Thymus (tissue), 11 donors: ENCODE measurements at regions not wholly inside any gene's neighbourhood (a gene's known extent, or its start where the extent isn't known, plus 50 kb on each side); places are given as distances from the start of the nearest gene placed in this dataset.

ENCODE experiments used
- DNase-seq, 9 donors: peaks; one replicate each; pipeline ENCODE4 v3.0.0-alpha.2; 2013; ENCODE audit warnings: low spot score in 9 of 9, low read depth in 6 of 9, missing footprints in 1 of 9
- H3K27ac ChIP-seq, 2 donors: one replicate each; pipeline ENCODE4 v1.5.1; 2013; ENCODE audit warnings: control low read depth in 1 of 2, low read depth in 1 of 2, low read length in 1 of 2, mild to moderate bottlenecking in 1 of 2, moderate library complexity in 1 of 2
- H3K27me3 ChIP-seq, 2 donors: one replicate each; pipeline ENCODE4 v1.5.1; 2013; ENCODE audit warnings: low read length in 1 of 2; ENCODE audit not compliant: control insufficient read depth in 2 of 2, insufficient read depth in 1 of 2
- H3K36me3 ChIP-seq, 2 donors: one replicate each; pipeline ENCODE4 v1.5.1; 2013; ENCODE audit warnings: low read length in 1 of 2, mild to moderate bottlenecking in 1 of 2, moderate library complexity in 1 of 2; ENCODE audit not compliant: control insufficient read depth in 2 of 2, insufficient read depth in 2 of 2
- H3K4me1 ChIP-seq, 2 donors: one replicate each; pipeline ENCODE4 v1.5.1; 2013; ENCODE audit warnings: low read length in 2 of 2; ENCODE audit not compliant: control insufficient read depth in 2 of 2, insufficient read depth in 2 of 2
- H3K4me3 ChIP-seq, 2 donors: one replicate each; pipeline ENCODE4 v1.5.1; 2013; ENCODE audit warnings: low read length in 2 of 2, control low read depth in 1 of 2, mild to moderate bottlenecking in 1 of 2
- H3K9me3 ChIP-seq, 2 donors: one replicate each; pipeline ENCODE4 v1.5.1; 2013; ENCODE audit warnings: low read length in 1 of 2, mild to moderate bottlenecking in 1 of 2; ENCODE audit not compliant: control insufficient read depth in 2 of 2, insufficient read depth in 1 of 2
- WGBS: extraction: QIAGEN DNeasy Blood & Tissue Kit; methylation state at CpG from one replicate; pipeline ENCODE4 v1.1.7; 2013; 5-methylcytosine and 5-hydroxymethylcytosine counted together
- donor health status: healthy.

DNA sequence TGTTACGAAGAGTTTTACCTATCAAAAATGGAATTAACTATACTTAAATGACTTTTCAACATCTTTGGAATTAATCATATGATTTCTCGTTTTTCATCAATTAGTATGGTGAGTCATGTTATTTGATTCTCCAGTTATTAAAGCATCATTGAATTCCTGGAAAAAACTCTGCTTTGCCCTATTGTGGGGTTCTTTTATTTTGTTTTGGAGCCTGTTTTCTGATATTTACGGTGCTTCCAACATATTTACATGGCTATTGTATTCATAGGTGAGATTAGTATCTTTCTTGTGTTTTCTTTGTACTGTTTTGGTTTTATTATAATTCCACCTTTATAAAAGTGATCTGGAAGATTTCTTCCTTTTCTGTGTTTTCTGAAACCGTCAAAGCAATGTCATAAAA, 902.7 kb downstream of the TBC1D22A start:
- Histone ChIP-seq H3K4me1 (no peaks in the 10 kb centered on the region), H3K9me3 (peaks cover 1 to 10% of the 10 kb centered on the region in 2 donors), H3K27ac (no peak overlapping the region), H3K36me3 (no peaks in the 10 kb centered on the region), H3K27me3 (no peaks in the 10 kb centered on the region), H3K4me3 (no peak overlapping the region)
- 82% methylated on average over 4 of the region's 4 CpGs for WGBS
- DNase-seq = no peak

DNA sequence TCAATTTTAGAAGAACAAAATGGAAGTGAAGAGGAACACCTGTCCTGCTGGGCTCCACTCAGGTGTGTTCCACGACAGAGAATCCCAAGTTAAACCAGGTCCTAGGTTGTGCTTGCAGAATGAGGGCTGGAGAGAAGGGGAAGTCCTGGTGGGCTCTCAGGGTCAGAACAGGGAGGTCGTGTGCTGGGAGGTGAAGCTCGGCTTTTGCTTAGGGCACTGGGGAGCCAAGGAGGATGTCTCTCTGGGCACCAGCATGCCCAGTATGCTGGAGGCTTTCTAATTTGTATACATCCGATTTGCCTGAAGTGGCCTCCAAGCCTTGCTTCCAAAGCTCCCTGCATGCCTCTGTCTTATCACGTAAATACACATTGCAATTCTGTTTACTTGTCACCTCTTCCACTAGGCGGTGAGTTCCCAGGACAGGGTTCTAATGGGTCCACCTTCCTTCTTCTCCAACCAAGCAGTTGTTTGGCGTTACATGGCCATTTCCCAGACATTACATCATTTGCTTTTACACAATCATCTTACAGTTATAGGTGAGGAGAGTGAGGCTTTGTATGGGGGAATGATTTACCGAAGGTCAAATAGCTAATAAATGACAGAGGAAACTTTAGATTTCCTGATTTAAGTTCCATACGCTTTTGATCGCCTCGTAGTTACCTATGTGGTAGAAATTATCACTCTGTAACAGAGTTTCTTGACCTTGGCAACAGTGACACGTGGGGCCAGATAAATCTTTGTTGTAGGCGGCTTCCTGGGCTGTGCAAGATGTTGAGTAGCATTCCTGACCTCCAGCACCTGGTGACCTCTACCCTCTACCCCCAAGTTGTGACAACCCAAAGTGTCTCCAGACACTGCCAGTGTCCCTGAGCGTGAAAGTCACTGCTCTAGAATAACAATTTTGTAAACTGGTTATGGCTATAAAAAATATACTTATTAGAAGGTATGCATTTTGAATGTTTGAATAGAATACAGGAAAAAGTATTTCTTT, 901.5 kb downstream of the TBC1D22A start:
- no peak overlapping the region for H3K27ac ChIP-seq
- 93% methylated on average over 14 of the region's 14 CpGs for WGBS
- DNase-seq = no peak

DNA sequence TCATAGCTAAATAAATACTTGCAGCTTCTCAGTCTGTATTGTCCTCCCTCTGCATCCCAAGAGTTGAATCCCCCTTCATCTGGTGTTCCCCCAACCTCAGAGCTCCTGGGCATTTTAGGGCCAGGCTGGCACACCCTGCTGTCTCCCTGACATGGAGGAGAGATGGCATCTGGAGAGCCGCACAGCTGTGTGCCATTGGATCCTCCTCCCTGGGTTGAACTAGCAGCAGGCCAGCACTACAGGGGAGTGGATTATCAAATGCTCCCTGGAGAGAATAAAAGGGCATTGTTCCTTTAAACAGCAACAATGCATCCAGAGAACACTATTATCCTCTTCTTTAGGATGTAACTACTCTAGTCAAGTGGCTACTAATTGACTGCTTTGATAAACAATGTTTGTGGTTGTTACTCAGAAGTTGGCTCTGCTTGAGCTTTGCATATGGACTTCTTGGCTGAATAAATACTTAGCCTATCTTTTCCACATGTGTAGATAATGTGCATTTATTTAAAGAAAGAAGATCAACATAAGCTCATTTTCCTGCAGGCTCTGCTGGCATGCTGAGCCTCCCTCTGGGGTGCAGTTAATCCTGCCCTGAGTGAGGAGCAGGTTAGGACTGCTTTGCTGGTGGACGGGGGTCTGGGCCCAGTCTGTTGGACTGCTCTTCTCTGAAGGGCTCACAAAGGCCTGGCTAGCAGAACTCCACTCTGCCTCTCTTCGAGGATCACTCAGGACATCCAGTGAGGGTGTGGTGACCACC, 897.2 kb downstream of the TBC1D22A start:
- no peak overlapping the region for H3K4me3 ChIP-seq
- no peak overlapping the region for H3K27ac ChIP-seq
- H3K36me3 ChIP-seq = no peaks in the 10 kb centered on the region
- 61% methylated on average over 3 of the region's 3 CpGs for WGBS
- no peaks in the 10 kb centered on the region for H3K4me1 ChIP-seq
- H3K9me3 ChIP-seq = peaks cover 1 to 10% of the 10 kb centered on the region in 2 donors
- H3K27me3 ChIP-seq = no peaks in the 10 kb centered on the region
- DNase-seq = no peak

More for the DNA sequence above, 901.5 kb downstream of the TBC1D22A start:
- Histone ChIP-seq H3K36me3 (no peaks in the 10 kb centered on the region), H3K27me3 (no peaks in the 10 kb centered on the region), H3K4me1 (no peaks in the 10 kb centered on the region), H3K4me3 (no peak overlapping the region), H3K9me3 (peaks cover 1 to 10% of the 10 kb centered on the region in 2 donors)

DNA sequence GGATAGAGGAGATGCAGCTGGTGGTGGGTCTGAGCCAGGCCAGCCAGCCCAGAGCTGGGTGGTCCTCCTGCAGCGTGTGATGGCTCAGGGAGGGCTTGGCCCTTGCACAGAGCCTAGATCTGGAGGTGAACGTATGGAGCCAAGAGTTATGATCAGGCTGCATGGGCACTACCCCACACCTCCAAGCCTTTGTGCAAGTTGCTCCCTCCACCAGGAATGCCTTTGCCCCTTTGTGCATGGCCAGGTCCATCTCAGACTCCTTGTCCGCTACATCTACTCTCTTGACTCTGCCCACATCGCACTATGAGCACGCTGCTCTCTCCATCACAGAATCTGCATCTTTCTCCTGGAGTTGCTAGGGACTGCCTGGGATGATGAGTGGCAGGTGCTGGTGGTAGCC, 895.7 kb downstream of the TBC1D22A start:
- H3K9me3 ChIP-seq = peaks cover 0 to 5% of the 10 kb centered on the region in 2 donors
- no peaks in the 10 kb centered on the region for H3K36me3 ChIP-seq
- no peak for DNase-seq
- WGBS = 94% methylated on average over 5 of the region's 5 CpGs
- no peaks in the 10 kb centered on the region for H3K4me1 ChIP-seq
- H3K4me3 ChIP-seq = no peak overlapping the region
- H3K27me3 ChIP-seq = no peaks in the 10 kb centered on the region
- no peak overlapping the region for H3K27ac ChIP-seq

DNA sequence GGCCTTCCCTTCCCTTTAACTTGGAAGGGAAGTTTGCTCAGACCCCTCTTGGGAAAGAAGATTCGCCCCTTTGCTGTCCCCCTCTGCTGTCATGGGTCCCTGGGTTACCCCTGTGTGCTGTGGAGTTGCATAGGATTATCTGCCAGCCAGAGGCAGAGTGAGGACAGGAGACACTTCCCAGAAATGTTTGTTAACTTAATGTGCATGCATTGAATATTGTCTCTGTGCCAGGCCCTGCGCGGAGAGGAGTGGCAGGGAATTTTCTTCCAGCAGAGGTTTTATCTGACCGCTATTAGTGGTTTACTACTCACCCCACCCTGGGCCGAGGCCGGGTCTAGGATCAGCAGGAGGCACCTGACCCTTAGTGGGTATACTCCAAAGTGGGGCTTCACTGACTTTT, 894.8 kb downstream of the TBC1D22A start:
- 77% methylated on average over 6 of the region's 6 CpGs for WGBS
- no peak overlapping the region for H3K4me3 ChIP-seq
- H3K9me3 ChIP-seq = no peaks in the 10 kb centered on the region
- no peak overlapping the region for H3K27ac ChIP-seq
- no peaks in the 10 kb centered on the region for H3K36me3 ChIP-seq
- no peaks in the 10 kb centered on the region for H3K27me3 ChIP-seq
- no peak for DNase-seq
- no peaks in the 10 kb centered on the region for H3K4me1 ChIP-seq

DNA sequence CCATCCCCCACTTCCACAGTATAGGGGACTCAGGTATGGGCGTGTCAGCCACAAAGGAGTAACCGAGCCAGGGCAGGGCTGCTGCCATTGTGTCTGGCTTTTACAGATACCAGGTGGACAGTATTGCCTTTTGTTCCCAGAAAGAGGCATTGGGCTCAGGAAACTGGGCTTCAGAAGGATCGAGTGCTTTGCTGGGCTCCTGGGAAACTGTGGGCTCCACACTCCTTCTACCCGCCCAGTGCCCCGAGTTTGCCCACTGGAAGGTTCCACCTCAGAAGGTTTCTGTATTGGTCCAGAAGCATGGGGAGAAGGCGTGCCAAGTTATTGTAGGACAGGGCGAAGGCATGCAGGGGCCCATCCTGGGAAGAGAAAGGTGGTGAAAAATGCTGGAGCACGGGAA, 894.4 kb downstream of the TBC1D22A start:
- Histone ChIP-seq H3K36me3 (no peaks in the 10 kb centered on the region), H3K27ac (no peak overlapping the region), H3K4me1 (no peaks in the 10 kb centered on the region), H3K9me3 (no peaks in the 10 kb centered on the region), H3K4me3 (no peak overlapping the region), H3K27me3 (no peaks in the 10 kb centered on the region)
- no peak for DNase-seq
- WGBS = 91% methylated on average over 8 of the region's 8 CpGs

DNA sequence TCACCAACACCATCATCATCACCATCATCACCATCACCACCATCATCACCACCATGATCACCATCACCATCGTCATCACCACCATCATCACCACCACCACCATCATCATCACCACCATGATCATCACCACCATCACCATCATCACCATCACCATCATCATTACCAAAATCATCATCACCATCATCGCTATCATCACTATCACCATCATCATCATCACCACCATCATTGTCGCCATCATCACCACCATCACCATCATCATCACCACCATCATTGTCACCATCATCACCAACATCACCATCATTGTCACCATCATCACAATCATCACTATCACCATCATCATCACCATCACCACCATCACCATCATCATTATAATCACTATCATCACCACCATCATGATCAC, 893.5 kb downstream of the TBC1D22A start:
- Histone ChIP-seq H3K27ac (no peak overlapping the region), H3K4me3 (no peak overlapping the region), H3K4me1 (no peaks in the 10 kb centered on the region), H3K27me3 (no peaks in the 10 kb centered on the region), H3K36me3 (no peaks in the 10 kb centered on the region), H3K9me3 (no peaks in the 10 kb centered on the region)
- 65% methylated on average over 3 of the region's 3 CpGs for WGBS
- DNase-seq = no peak

DNA sequence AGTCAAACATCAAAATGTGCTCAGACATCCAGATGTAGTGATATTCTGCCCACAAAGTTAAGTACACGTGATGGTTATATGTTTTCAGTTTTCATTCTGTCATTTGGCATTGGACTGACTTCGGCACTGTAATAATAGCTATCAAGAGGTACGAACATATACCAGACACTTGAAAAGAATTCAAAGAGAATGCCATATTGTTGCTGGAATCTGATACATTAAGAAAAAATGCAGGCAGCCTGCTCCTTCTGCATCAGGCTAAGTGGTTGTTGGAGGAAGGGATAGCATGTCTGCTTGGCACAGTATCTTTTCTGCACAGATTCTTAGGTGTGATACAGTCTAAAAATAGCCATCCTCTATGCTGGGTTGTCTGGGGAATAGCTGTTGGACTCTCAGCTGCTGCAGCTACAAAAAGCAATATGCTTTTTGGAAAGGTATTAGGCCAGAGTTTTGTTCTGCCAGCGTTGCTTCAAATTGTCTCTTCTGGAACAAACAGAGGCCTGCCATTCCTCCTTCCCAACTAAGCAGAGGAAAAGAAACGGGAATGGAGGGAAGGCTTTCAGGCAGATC, 892.6 kb downstream of the TBC1D22A start:
- Histone ChIP-seq H3K9me3 (no peaks in the 10 kb centered on the region), H3K36me3 (no peaks in the 10 kb centered on the region), H3K27me3 (no peaks in the 10 kb centered on the region), H3K27ac (no peak overlapping the region), H3K4me3 (no peak overlapping the region), H3K4me1 (no peaks in the 10 kb centered on the region)
- 91% methylated on average over 5 of the region's 5 CpGs for WGBS
- DNase-seq = no peak

DNA sequence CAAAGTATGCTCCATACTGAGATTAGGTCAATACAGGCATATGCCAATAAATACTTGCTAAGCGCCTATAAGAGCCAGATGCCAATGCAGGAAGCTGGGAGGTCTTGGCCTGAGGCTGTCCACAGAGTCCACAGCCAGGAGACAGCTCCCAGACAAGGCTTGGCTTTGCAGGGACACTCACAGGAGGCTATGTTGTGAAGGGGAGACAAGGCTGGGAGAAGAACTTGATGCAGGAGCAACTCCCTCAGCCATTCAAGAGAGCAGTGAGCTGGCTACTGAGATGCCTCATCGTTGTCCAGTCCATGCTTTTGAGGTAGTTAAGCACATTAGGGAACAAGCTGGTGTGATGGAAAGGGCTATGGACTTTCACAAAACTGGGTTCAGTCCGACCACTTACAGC, 891.5 kb downstream of the TBC1D22A start:
- no peak for DNase-seq
- WGBS = 86% methylated on average over 3 of the region's 3 CpGs
- Histone ChIP-seq H3K4me1 (no peaks in the 10 kb centered on the region), H3K27ac (no peak overlapping the region), H3K27me3 (no peaks in the 10 kb centered on the region), H3K9me3 (no peaks in the 10 kb centered on the region), H3K36me3 (no peaks in the 10 kb centered on the region), H3K4me3 (no peak overlapping the region)
